ENCODE measurements at regions not wholly inside any gene's neighbourhood (a gene's known extent, or its start where the extent isn't known, plus 50 kb on each side); places are given as distances from the start of the nearest gene placed in this dataset.

GRCh38 chr11:98101329-98101728 is 919.4 kb upstream of the CNTN5 start:
- DNase-seq: no peak

- no peak for DNase-seq
Observed at GRCh38 chr11:98104249-98104648, 916.5 kb upstream of the CNTN5 start.

DNA sequence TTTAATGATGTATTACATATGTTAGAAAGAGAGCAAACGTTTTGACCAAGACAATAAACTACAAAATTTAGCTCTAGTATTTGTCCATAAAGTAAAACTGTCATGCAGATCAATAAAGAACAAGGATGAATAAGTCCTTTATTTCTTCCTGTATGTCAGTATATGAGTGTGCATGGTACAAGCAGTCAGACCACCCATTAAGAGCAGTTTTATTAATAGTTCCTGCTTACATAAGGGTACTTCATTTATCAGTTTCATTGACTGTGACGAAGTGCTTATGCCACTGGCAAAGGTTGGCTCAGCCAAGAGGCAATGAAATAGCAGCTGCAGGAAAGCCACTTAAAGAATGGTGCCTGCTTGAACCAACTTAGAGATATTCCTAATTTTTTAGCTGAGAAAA is 913.0 kb upstream of the CNTN5 start:
- DNase-seq: no peak

GRCh38 chr11:98110030-98110429 is 910.7 kb upstream of the CNTN5 start:
- no peak for DNase-seq

GRCh38 chr11:98115873-98116272 is 904.9 kb upstream of the CNTN5 start:
- DNase-seq: no peak

- no peak for DNase-seq
Observed at GRCh38 chr11:98130117-98130625, 890.6 kb upstream of the CNTN5 start.

DNA sequence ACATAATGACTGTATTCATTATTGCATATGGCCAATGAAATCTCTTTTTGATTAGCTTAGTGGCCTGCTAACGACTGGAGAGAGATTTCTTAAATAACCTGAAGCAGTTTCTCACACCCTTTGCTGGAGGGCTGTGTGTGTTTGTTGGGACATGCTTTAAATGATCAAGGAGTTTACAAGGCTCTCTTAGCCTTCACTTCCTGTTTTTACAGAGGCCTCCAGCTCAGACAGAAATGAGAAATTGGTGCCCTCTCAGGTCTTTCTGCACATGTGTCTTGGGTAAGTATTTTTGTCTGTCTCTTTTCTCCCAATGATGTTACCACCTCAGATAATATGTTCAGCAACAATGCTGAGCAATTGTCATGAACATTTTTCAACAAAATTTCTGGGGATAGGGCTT is 884.4 kb upstream of the CNTN5 start:
- DNase-seq: no peak

DNA sequence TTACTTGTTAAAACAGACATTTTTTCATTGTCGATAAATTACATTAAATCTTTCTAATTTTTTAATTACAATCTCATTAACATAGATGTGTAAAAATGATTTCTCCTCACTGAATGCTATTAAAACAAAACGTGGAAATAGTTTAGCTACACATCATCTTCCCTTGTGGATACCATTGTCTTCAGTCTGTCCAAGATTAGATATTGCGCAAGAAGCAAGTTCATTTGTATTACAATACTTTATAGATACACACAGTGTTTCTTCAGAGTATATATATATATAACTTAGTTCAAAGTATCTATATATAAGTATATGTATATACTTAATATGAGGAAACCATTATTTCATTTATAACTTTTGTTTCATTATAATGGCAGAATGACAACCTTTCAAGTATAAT is 883.3 kb upstream of the CNTN5 start:
- no peak for DNase-seq

DNA sequence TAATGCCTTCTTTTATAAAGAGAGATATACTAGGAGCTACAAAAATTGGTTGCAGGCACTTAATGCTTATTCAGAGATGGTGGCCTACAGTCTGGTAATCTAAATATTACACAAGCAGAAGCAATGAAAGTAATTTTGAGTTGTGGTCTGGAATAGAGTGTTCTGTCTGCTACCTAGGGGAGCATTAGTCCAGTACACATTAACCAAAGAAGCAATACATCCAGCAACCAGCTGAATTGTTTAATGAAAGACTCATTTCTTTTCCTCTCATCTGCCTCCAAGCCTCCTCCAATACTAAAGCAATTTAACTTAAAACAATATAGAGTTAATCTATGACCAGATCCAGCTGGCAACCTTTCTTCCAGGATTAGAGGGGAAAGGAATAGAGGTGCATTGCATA is 877.1 kb upstream of the CNTN5 start:
- no peak for DNase-seq

DNA sequence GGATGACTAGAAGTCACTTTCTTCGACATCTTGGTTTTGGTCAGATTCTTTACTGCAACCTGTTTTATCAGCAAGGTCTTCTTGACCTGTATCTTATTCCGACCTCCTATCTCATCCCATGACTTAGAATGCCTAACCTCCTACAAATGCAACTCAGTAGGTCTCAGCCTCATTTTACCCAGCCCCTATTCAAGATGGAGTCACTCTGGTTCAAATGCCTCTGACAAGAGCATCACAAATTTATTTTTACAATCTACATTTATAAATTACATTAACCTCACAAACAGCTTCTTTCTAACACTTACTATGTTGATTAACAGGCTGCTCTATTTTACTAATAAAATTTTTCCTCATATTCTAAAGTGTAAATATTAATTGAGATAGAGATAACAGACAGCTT is 867.0 kb upstream of the CNTN5 start:
- DNase-seq: no peak

DNA sequence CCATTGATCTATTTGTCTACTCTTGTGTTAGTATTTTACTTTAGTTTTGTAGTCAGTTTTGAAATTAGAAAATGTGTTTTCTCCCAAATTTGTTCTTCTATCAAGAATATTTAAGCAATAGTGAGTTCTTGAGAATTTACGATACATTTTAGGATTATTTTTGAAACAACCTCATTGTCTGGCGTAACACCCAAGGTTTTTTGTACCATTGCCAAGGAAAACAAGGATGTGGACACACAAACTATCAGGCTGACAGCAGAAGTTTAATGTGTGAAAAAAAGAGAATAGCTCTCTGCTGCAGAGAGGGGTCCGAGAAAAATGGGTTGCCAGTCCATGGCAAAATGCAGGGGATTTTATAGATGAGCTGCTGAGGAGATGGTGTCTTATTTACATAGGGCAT is 865.1 kb upstream of the CNTN5 start:
- DNase-seq: no peak

GRCh38 chr11:98177925-98178324 is 842.8 kb upstream of the CNTN5 start:
- no peak for DNase-seq

DNA sequence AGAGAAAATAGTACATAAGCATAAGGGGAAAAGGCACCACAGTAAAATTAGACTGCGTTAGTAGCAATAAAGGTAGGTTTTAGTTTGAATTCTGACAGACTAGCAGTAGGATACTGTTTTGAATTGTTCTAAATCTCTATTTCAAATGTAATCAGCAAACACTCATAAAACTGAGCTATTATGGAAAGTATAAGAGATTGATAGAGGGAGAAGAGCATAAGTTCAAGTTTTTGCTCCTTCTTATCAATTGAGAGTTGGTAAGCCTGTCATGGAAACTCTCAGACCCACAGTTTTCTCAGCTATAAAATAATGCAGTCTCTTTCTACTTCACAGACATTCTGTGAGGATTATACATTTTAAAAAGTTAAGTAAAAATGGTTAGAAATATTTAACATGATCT is 840.2 kb upstream of the CNTN5 start:
- DNase-seq: no peak

- DNase-seq: no peak
Observed at GRCh38 chr11:98180921-98181320, 839.8 kb upstream of the CNTN5 start.

DNA sequence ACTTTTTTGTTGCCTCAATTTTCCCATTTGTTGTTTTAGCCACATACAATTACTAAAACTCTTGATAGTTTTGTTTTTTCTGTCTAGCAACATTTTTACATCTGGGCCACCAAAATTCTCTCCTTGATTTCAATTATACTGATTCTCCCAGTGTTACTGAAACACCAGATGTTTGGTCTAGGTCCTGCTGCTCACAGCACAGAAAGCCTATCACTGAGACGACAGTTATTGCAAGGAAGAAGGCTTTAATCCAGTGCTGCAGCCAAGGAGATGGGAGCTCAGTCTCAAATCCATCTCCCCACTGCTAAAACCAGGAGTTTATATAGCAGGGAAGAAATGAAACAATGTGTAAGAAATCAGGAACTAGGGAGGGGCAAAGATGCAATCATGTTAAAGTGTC is 837.7 kb upstream of the CNTN5 start:
- DNase-seq: no peak

GRCh38 chr11:98185245-98185644 is 835.5 kb upstream of the CNTN5 start:
- DNase-seq: no peak

GRCh38 chr11:98194611-98195010 is 826.1 kb upstream of the CNTN5 start:
- DNase-seq: no peak

- DNase-seq: no peak
Observed at GRCh38 chr11:98195300-98195699, 825.4 kb upstream of the CNTN5 start.

- DNase-seq: no peak
Observed at GRCh38 chr11:98207086-98207485, 813.7 kb upstream of the CNTN5 start.

DNA sequence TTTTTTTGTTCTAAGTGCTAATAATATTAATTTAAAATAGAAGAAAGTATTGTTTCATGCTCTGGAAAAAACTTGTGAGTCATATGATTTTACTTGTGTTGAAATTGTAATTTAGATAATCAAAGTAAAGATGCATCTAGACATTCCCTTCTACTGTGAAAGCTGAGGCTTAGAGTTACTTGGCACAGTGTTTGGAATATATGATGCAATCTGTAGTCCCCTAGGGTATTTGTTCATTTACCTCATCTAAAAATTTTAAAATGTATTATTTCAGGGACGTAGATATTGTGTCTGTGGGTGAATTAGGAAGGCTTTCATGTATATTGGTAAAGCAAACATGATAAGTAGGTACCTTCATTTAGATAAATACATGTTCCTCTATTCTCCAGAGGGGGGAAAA is 793.5 kb upstream of the CNTN5 start:
- DNase-seq: no peak

DNA sequence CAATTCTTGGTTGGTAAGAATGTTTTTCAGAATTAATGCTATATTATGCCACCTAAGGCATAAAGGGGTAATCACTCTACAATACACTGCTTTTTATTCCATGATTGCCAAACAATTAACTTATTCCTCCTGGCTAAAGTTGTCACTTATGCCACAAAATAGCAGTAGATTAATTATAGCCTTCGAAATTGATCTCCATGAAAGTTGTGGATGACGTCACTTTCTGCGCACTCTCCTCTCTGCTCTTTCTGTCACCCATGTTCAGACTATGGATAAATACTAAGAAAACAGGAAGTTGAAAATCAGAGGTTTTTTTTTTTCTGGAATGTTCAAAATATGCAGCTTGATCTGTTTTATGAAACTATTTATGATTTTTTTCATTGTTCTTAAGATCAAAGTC is 790.1 kb upstream of the CNTN5 start:
- DNase-seq: no peak

- no peak for DNase-seq
Observed at GRCh38 chr11:98234698-98235097, 786.1 kb upstream of the CNTN5 start.

DNA sequence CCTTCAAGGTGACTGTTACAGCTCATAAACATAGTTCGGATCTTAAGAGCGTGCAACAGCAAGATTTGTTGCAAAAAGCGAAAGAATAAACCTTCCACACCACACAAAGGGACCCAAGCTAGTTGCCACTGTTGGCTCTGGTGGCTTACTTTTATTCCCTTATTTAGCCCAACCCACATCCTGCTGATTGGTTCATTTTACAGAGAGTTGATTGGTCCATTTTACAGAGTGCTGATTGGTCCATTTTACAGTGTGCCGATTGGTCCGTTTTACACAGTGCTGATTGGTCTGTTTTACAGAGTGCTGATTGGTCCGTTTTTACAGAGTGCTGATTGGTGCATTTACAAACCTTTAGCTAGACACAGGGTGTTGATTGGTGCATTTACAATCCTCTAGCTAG is 776.9 kb upstream of the CNTN5 start:
- no peak for DNase-seq

GRCh38 chr11:98260983-98261382 is 759.8 kb upstream of the CNTN5 start:
- no peak for DNase-seq

DNA sequence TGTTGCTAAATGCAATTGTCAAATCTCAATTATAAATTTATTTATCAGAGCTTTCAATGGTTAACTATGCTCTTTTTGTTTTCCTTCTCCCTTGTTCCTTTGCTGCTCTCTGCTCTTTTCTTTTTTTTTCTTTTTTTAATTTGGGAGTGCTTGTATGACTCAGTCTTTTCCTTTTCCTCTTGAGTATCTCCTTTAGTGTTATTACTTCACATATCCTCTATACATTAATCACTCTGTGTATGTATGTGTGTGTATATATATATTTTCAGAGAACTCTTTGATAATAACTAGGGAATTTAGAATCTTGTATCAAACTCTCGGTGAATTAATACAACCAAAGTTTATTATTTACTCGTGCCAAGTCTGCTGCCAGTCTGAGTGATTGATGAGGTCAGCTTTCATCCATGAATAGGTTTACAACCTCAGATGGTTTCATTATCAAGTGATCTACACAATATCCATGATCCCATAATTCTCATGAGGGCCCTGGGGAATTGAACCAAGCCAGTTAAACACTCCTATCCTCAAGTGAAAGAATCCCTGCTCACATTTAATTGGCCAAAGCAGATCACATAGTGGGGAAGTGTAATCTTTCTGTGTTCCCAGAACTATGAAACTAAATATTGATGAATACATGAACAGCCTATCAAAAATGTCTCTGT is 743.4 kb upstream of the CNTN5 start:
- DNase-seq: no peak

Measured in CD4-positive, alpha-beta T cell treated with Interleukin-21 for 1 hour (primary cell).